Smooth muscle cell (in vitro differentiated cells): ENCODE measurements at regions not wholly inside any gene's neighbourhood (a gene's known extent, or its start where the extent isn't known, plus 50 kb on each side); places are given as distances from the start of the nearest gene placed in this dataset.

Experiments
- DNase-seq: peaks from one replicate; lab custom pipeline; 2025; ENCODE audit not compliant: unreplicated experiment; lab: John Stamatoyannopoulos, UW
- H2AFZ ChIP-seq: fragments of 200-600 bp; sonication (generic); 2 replicates; pipeline ENCODE4 v1.6.0; 2016; ENCODE audit warnings: antibody characterized with exemption, low read depth, mild to moderate bottlenecking
- H3F3A ChIP-seq: fragments of 200-600 bp; sonication (generic); 2 replicates; pipeline ENCODE4 v1.6.0; 2017; ENCODE audit warnings: antibody characterized with exemption, low read depth
- H3K27ac ChIP-seq: fragments of 200-600 bp; sonication (generic); 2 replicates; pipeline ENCODE4 v1.5.1; 2016; ENCODE audit warnings: low read depth, mild to moderate bottlenecking
- H3K27me3 ChIP-seq: fragments of 200-600 bp; sonication (generic); 2 replicates; pipeline ENCODE4 v1.6.1; 2016; ENCODE audit warnings: low read depth, mild to moderate bottlenecking
- H3K36me3 ChIP-seq: fragments of 200-600 bp; sonication (generic); 2 replicates; pipeline ENCODE4 v1.5.1; 2016; ENCODE audit warnings: low read depth
- H3K4me1 ChIP-seq: fragments of 200-600 bp; sonication (generic); 2 replicates; pipeline ENCODE4 v1.5.1; 2016; ENCODE audit warnings: low read depth
- H3K4me2 ChIP-seq: fragments of 200-600 bp; sonication (generic); 2 replicates; pipeline ENCODE4 v1.6.0; 2016; ENCODE audit warnings: mild to moderate bottlenecking
- H3K4me3 ChIP-seq: fragments of 200-600 bp; sonication (generic); 2 replicates; pipeline ENCODE4 v1.5.1; 2016; ENCODE audit warnings: mild to moderate bottlenecking
- H3K79me2 ChIP-seq: fragments of 200-600 bp; sonication (generic); 2 replicates; pipeline ENCODE4 v1.6.0; 2016; ENCODE audit warnings: low read depth, mild to moderate bottlenecking
- H3K9ac ChIP-seq: fragments of 200-600 bp; sonication (generic); 2 replicates; pipeline ENCODE4 v1.6.0; 2016; ENCODE audit warnings: low read depth
- H3K9me3 ChIP-seq: fragments of 200-600 bp; sonication (generic); replicated peaks from 2 replicates; pipeline ENCODE4 v1.5.1; 2016; ENCODE audit warnings: low read depth
- H4K20me1 ChIP-seq: fragments of 200-600 bp; sonication (generic); 2 replicates; pipeline ENCODE4 v1.6.0; 2016; ENCODE audit warnings: low read depth
- CTCF ChIP-seq: fragments of 200-600 bp; sonication (generic); IDR thresholded peaks from 2 replicates; pipeline ENCODE4 v1.5.1; 2017; ENCODE audit warnings: borderline replicate concordance, mild to moderate bottlenecking, antibody characterized with exemption; ENCODE audit not compliant: insufficient read depth, poor library complexity, severe bottlenecking
- whole genome bisulfite sequencing: methylation state at CpG from one replicate; pipeline ENCODE4 v1.1.7; 2016; ENCODE audit warnings: low lambda C conversion rate; 5-methylcytosine and 5-hydroxymethylcytosine counted together

GRCh38 chr14:26741711-26742212 is 143.9 kb upstream of the NOVA1 start:
- Histone ChIP-seq H3K9me3 (no peaks in the 10 kb centered on the region), H3K36me3 (no peaks in the 10 kb centered on the region), H3K4me1 (no peaks in the 10 kb centered on the region), H3K9ac (no peak overlapping the region), H4K20me1 (no peaks in the 10 kb centered on the region), H3K4me2 (no peak overlapping the region), H3F3A (no peaks in the 10 kb centered on the region), H3K27ac (no peak overlapping the region), H3K27me3 (no peaks in the 10 kb centered on the region), H3K79me2 (no peaks in the 10 kb centered on the region), H3K4me3 (no peak overlapping the region), H2AFZ (no peak overlapping the region)
- no peak for TF ChIP-seq CTCF
- DNase-seq, result no peak

GRCh38 chr14:26743284-26743683 is 145.5 kb upstream of the NOVA1 start:
- Histone ChIP-seq H3K36me3 (no peaks in the 10 kb centered on the region), H3K9ac (no peak overlapping the region), H3K4me1 (no peaks in the 10 kb centered on the region), H2AFZ (no peak overlapping the region), H3K27me3 (no peaks in the 10 kb centered on the region), H3K27ac (no peak overlapping the region), H3K4me3 (no peak overlapping the region), H3F3A (no peaks in the 10 kb centered on the region), H4K20me1 (no peaks in the 10 kb centered on the region), H3K79me2 (no peaks in the 10 kb centered on the region), H3K9me3 (no peaks in the 10 kb centered on the region), H3K4me2 (no peak overlapping the region)
- no peak for DNase-seq
- TF ChIP-seq CTCF, result no peak
- WGBS, result 81% methylated on average over 2 of the region's 2 CpGs

- 41% methylated on average over 1 of the region's 1 CpG for WGBS
- no peak overlapping the region for H3K27ac ChIP-seq
- H4K20me1 ChIP-seq, result no peaks in the 10 kb centered on the region
- DNase-seq, result no peak
- no peak for TF ChIP-seq CTCF
- no peaks in the 10 kb centered on the region for H3K36me3 ChIP-seq
- H3K27me3 ChIP-seq, result no peaks in the 10 kb centered on the region
- no peaks in the 10 kb centered on the region for H3K79me2 ChIP-seq
- no peaks in the 10 kb centered on the region for H3K4me1 ChIP-seq
- H3F3A ChIP-seq, result no peaks in the 10 kb centered on the region
- no peak overlapping the region for H2AFZ ChIP-seq
- H3K9me3 ChIP-seq, result no peaks in the 10 kb centered on the region
- H3K4me2 ChIP-seq, result no peak overlapping the region
- H3K9ac ChIP-seq, result no peak overlapping the region
- H3K4me3 ChIP-seq, result no peak overlapping the region
Observed at GRCh38 chr14:26744903-26745302, 147.1 kb upstream of the NOVA1 start.

GRCh38 chr14:26761532-26761931 is 163.7 kb upstream of the NOVA1 start:
- Histone ChIP-seq H3K36me3 (no peaks in the 10 kb centered on the region), H2AFZ (no peak overlapping the region), H3K79me2 (no peaks in the 10 kb centered on the region), H3K9me3 (no peaks in the 10 kb centered on the region), H3K9ac (no peak overlapping the region), H3K4me2 (no peak overlapping the region), H3K27me3 (no peaks in the 10 kb centered on the region), H3K27ac (no peak overlapping the region), H3F3A (no peaks in the 10 kb centered on the region), H4K20me1 (no peaks in the 10 kb centered on the region), H3K4me3 (no peak overlapping the region), H3K4me1 (peaks cover 11% of the 10 kb centered on the region)
- DNase-seq, result no peak
- TF ChIP-seq CTCF, result no peak
- WGBS, result 91% methylated on average over 9 of the region's 9 CpGs
